NCI-H1436 (cell line): ENCODE measurements at regions not wholly inside any gene's neighbourhood (a gene's known extent, or its start where the extent isn't known, plus 50 kb on each side); places are given as distances from the start of the nearest gene placed in this dataset.

ENCODE experiments used
- DNase-seq: peaks from one replicate; lab custom pipeline; 2025; lab: John Stamatoyannopoulos, UW

DNA sequence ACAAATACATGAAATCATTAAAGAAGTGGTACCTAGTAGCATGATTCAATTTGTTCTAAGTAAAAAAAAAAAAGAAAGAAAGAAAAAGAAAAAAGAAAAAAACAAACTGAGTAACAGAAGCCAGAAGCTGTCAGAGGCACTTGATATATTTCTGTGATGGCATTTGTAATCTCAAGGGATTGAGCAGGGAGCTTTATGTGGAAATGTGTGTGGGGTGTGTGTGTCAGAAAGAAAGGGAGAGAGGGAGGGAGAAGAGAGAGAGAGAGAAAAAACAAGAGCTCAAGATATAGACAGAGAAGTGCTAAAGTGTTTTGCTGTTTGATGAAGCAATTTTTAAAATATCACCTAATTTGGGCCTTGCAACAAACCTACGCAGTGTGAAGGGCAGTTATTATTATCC, 357.6 kb upstream of the PCDH15 start:
- no peak for DNase-seq

DNA sequence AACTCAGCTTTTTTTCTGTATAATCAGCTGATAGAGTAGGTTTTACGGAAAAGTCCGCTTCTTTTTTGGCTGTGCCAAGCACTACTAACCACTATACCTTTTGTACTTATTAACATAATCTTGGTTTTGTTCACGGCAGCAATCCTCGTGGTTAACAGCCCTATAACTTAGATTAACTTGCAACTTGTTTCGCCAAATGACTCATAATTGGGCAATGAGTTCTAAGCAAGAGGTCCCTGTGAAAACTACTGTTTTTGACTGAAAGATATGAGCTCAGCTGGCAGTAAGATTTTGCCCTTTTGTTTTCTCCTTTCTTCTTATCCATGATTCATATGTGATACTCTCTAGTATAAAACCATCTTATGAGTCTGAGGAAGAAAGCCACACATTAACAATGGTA, 345.0 kb upstream of the PCDH15 start:
- no peak for DNase-seq

DNA sequence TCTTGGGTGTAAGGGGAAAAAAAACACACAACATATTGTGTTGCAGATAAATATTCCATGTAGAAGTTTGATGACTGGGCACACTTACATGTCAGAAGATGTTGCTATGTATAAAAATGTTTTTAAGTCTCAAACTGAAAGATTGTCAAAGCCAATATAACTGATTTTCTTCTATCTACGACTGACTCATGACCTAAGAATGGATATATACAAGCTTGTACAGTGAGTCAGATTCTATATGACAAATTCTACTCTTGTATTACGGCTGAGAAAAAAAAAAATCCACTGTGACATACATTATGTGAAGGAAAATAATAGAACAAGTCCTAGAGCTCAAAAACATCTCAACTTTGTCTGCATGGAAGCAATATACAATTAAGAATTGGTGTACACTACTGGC, 343.0 kb upstream of the PCDH15 start:
- no peak for DNase-seq

DNA sequence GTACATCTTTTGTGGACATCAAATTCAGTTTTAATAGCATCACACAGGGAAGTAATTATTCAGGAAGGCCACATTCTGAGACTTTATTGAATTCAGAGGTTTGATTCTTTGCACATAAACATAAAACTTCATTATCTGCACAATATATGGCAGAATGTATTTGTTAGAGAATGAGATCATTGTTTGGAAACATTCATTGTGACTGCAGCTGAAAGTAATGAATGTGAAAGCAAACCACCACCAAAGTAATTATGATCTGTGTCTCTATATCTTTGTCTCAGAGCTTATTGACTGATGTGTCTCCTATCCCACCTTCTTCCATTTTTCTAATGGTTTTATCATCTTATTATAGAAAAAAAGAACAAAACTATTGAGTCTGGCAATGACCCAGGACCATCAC, 340.9 kb upstream of the PCDH15 start:
- no peak for DNase-seq

DNA sequence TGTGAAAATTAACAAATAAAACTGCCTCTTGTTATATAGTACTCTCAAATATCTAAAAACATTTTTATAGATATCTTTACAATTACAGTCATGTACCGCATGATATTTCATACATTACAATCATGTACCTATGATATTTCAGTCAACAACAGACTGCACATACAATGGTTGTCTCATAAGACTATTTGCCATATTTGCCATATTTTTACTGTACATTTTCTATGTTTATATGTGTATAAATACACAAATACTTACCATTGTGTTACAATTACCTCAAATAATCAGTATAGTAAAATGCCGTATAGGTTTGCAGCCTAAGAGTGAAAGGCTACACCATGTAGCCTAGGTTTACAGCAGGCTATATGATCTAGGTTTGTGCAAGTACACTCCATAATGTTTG, 336.0 kb upstream of the PCDH15 start:
- no peak for DNase-seq

DNA sequence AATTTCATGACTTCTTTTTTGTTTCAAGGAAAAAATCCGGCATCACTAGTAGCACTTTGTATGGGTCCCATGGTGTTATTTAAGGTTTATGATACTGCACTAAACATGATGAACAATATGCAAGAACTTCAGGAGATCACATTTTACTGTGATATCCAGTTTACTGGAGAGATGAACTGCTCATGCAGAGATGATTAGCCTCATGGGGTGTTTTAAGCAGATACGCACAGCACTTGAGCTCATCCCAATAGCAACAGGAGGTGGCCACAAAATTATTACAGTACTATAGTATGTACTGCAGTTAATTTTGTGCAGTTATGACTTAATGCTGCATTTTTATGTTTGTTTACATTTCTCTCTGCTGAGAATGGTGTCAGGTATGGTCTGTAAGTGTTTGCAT, 303.7 kb upstream of the PCDH15 start:
- no peak for DNase-seq

DNA sequence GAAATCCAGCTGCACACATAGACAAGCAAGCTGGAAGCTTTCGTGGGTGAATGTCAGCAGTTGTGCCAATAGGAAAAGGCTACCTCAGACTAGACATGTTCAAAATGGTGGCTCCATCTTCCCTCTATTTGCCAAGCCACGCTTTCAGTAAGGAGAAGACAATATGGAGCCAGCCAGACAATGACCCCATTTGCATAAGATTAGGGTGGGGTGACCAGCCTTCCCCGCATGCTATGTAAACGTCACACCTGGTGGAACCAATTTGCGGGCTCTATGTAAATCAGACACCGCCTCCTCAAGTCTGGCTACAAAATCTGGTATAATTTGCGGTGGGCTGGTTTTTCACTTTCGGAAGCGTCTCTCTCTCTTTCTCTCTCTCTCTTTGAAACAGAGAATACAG, 297.4 kb upstream of the PCDH15 start:
- DNase-seq = no peak

DNA sequence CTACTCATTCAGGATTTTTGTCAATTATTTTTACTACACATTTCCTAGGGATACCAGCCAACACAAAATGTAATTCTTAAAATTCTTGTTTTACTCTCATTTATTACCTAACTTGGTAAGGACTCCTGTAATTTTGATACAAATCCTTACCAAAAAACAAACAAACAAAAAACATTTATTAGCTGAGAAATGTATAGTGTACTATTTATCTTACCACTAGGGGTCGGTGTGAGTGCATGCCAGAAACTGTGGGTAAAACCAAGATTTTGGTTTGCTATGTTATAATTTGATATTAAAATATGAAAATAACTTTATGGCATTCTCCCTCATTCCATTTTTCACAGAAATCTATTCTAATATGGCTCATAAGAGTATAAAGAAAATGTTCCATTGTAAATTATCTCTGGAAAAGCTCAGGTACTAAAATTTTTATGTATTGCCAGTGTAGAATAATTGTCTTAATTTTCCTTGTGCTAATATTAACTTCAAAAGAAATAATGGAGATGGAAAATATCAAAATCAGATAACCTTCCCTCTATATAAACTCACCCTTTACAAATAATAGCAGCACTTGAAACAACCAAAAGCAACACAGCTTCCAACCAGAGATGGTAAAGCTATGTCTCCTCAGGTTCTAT, 290.8 kb upstream of the PCDH15 start:
- DNase-seq = no peak

DNA sequence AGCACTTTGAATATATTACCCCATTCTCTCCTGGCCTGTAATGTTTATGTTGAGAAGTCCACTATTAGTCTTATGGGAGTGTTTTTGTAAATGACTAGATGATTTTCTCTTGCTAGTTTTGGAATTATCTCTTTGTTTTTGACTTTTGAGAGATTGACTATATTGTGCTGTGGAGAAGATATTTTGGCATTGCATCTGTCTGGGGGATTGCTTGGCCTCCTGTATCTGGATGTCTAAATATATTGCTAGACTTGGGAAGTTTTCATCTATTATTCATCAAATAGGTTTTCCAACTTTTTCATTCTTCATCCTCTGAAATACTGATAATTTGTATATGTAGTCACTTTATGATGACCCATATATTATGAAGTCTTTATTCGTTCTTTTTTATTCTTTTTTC, 277.1 kb upstream of the PCDH15 start:
- DNase-seq = no peak

DNA sequence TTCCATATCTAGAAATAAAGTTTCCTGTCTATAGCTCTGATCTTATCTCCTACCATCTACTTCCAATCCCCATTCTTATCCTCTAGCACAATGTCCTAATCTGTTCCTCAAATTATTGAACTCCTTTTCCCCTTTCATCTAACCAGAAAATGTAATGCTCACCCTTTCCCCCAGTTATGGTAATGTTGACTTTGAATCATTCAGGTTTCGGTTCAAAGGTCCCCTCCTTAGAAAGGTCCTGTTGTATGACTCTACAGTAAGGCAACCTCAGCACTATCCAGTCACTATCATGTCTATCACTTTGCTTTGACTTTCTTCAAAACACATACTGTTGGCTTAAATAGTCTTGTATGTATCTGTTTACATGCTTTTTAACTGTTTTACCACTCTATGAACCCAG, 264.2 kb upstream of the PCDH15 start:
- DNase-seq = no peak

DNA sequence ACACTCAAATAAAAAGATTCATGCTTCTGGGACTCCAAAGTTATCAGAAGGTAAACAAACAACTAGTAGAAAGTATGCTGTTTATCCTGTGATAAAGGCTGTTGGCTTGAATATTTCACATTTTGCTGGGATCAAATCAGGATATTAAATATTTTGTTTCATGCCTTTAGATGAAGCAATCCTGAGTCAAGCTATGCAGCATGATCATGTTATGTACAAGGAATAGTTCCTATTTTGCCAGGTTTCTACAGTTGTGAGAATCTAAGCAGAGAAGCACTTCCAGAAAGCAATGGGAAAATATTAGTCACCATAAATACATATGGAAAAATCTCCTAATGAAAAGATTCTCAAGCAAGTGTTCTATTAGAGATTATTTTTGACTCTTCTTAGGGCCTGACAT, 262.8 kb upstream of the PCDH15 start:
- DNase-seq = no peak

DNA sequence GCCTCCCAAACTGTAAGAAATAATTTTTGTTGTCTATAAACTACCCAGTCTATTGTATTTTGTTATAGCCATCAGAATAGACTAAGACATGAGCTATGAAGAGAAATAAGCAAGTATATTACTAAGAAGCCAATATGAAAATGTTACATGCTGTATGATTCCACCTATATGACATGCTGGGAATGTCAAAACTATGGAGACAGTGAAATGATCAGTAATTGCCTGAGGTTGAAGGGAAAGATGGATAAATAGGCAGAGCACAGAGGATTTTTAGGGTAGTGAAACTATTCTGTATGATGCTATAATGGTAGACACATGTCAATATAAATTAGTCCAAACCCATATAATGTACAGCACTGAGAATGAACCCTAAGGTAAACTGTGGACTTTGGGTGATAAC, 261.3 kb upstream of the PCDH15 start:
- no peak for DNase-seq

DNA sequence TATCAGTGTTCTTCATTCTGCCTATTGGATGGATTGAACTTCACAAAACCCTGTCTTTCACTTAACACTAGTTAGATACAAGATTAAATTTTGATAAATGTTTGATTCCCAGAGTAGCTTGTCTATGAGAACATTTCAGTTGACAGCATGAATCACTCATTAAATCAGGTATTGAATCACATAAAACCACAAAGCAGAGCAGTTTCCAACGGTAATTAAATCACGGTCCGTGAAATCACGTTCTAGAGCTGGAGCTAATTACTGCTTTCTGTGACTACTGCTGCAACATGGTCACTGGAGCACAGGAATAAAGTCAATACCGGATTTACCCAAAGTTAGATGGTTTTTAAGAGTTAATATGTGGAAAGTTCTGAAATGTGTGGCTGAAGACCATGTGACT, 257.8 kb upstream of the PCDH15 start:
- no peak for DNase-seq

DNA sequence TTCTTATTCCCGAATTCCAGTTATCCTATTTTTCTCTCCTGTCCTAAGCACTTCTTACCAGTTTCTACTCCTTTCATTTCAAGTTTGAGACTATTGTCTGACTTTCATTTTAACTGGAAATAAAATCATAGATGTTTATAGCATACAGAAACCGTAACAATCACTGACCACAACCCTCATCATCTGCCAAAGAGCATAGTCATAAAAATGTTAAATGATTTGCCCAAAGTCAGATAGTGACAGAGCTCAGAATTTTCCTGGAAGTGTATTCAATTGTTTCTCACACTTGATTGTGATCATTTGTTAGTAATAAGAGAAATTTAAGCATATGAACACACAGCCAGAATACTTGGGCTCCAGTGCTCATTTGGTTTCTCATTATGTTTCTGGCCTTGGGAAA, 250.5 kb upstream of the PCDH15 start:
- DNase-seq = no peak

DNA sequence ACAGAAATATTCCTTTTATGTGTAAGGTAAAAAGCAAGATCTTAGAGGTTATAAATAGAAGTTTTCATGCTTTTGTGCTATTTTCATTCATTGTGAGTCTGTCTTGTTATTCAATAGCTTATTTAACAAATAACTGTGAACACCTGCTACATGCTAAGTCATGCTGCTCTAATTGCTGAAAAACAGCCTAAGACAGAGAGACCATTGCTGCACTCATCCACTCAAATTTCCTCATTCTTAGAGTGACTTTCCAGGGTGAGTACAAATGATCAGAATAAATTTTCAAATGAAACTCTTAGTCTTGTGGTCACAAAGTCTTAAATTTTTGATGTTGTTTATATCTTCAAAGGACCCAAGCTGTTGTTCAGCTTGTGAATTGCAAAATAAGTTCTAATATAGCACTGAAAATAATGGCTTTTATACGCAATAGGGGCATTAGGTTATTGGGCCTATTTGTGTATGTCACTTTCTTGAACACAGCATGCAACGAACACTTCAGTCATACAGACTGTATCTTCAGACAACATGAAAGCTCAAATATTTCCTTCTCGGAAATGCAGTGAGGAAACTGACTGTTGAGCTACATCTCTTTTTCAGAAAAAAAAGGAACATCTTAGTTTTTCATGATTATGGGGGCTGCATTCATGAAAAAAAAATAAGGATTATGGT, 247.9 kb upstream of the PCDH15 start:
- no peak for DNase-seq

DNA sequence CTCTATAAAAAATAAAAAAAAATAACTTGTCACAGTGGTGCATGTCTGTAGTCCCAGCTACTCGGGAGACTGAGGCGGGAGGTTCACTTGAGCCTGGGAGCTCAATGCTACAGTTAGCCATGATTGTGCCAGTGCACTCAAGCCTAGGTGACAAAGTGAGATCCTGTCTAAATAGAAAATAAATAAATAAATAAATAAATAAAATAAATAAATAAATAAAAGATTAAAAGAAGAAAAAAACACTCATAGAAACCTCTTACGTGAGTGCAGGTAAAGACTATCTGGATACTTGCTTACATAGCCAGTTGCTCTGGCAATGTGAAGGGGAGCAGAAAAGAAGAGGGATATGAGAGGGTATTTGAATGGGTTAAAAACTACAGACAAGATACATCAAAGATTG, 242.5 kb upstream of the PCDH15 start:
- no peak for DNase-seq

DNA sequence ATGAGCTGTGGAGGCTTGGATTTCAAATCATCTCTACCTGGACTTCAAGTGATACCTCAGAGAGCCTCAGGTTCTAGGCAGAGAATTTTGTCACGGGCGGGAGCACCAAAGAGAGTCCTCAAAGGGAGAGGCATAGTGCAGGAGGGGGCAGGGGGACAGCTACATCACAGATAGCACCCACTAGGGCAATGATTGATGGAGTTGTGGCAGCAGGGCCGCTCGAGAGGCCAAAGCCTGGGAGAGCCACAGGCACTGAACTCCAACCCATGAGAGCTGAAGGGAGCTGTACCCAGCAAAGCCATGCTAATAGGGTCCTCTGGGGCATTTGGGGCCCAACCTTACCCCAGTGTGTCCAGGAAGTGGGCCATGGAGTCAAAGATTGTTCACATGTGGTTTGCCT, 232.0 kb upstream of the PCDH15 start:
- no peak for DNase-seq

DNA sequence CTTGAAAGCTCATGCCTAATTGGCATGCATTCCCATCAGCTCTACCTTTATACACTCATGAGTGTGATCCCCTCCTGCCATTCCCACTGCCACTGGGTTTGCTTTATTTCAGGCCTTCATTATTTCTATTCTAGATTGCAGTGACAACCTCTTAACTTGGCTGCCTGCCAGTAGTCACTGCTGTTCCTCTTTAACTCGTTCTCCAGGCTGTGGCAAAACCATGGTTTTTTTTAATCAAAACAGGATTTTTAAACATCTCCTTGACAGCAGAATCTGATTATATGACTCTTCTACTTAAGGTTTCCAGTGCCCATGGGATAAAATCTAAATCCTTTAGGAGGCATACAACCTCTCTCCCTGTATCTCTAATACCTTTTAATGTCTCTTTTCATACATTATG, 223.7 kb upstream of the PCDH15 start:
- DNase-seq = no peak

DNA sequence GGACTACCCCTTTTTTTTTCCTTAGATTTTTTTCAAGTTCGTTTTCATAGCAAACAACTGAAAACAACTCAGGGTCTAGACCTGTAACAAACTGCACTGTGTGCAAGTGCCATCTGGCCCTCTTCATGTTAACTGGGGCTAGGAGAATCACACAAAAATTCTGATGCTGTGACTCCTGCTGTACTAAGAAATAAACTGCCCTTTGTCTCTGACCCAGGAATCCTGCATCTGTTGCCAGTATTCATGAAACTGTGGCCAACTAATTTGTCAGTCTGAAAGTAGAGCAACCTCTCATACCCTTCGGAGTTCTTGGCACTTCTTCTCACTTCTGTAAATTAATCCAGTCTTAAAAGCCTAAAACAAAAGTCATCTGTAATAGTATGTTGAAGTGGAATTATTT, 218.4 kb upstream of the PCDH15 start:
- DNase-seq = no peak

DNA sequence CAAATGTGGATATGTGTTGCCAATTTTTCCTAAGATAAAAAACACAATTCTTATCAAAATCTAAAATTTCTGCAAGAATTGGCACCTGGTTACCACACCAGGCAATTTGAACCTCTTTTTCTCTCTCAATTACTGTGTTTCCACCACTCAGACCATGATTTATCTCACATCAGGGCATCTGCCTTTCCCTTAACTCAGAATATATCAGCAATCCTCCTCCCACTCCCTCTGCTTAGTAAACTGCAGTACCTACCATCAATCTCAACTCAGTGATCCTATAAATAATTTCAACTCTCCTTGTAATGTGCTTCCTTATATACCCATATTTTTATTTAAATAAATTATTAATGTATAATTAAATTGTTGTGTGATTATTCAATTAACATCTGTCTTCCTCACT, 212.3 kb upstream of the PCDH15 start:
- DNase-seq = no peak

DNA sequence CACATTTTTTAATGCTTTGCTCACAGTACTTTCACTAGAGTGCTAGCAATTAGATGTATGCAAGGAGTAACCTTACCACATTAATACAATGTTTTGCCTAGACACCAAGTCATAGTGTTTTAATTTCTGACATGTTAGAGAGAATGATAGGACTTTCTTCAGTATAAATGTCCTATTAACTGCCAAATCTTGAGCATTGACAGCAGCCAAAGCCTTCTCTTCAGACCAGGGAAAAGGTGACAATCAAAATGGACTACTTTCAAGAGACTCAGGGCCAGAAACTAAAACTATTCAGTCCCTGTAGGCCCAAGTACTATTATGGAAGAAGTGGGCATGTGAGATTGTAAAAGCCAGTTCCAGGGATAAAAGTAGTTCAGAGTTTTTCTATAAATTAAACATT, 201.4 kb upstream of the PCDH15 start:
- DNase-seq = no peak

DNA sequence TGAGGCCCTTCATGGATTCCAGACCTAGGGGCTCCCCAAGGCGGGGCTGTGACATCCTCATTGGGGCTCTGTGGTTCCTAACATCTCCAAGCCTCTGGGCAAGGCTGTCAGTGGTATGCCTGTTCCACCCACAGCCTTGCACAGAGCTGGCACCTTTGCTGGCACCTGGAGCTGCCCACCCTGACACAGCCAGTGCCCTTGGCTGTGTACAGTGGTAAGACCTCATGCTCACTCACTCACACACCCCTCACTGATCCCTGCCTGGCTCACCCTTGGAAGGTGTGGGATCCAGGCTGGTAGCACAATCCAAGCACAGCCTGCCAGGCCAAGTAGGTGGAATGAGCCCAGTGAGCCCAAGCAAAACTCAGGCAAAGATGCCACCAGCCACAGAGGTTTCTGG, 200.4 kb upstream of the PCDH15 start:
- no peak for DNase-seq

DNA sequence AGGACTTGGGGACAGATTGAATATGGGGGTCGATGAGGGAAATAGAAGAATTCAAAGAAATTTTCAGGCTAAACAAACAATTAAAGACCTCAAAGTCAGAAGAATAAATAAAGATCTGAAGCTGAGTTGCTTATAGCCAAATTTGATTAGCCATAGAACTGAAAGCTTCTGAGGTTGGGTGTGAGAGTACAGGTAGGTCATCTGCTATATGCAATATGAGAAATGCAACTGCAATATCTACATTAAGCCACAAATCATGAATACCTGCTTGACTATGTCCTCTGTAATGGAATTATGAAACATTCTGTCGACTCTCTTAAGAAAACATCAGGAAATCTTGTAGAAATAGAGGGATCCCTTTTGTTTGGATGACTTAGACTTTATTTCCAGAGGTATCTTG, 192.1 kb upstream of the PCDH15 start:
- DNase-seq = no peak

DNA sequence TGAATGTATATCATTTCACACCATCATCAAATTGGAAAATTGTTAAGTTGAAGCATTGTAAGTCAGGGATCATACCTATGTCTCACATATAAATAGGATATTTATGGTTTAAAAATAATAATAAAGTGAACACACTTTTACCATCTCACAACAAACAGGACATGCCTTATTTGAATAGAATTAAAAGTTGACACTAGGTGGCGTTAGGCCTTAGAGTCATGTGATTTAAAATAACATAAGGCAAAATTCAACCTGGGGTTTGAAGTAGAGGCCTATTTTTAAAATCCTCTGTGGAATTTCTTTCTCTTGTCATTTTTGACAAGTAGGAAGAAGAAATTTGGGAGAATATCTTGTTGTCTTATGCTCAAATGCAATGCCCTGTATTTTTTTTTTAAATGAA, 184.7 kb upstream of the PCDH15 start:
- DNase-seq = no peak
